ENCODE measurements at regions not wholly inside any gene's neighbourhood (a gene's known extent, or its start where the extent isn't known, plus 50 kb on each side); places are given as distances from the start of the nearest gene placed in this dataset.

DNA sequence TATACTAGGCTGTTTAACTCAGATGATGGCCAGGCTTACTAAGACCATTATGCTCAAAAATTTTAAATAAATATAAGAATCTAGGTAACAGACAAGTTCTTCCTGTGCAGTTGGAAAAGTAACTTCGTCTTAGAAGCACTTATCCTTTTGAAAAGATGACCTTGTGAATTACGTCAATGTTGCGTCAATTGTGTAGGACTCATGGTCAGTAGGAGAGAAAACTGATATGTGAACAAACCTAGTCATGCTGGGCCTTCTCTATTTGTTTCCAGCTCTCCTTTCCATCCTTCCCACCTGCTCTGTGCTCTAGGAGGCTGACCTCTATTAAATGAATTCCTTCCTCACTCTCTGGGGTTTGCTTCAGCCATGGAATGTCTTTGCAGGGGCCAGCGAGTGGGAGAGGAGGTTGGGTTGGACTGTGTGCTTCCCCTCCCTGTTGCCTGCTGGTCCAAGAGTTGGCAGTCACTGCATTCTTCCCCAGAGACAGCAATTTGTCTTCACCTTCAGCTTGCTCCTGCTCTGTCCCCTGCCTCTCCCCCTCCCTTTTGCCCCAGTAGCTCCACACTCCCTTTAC, 128.0 kb upstream of the TNFAIP3 start:
- TF ChIP-seq EZH2 (IDR thresholded peaks at IDR 0.05) (no peak), POLR2AphosphoS5 (IDR thresholded peaks at IDR 0.05; ENCODE audit: borderline replicate concordance, low read depth, low read length) (no peak), FOXP2 (optimal IDR thresholded peaks at IDR 0.05; ENCODE audit: control extremely low read depth, extremely low read length, insufficient read depth) (no peak)
